GM18873 (cell line): ENCODE measurements at regions not wholly inside any gene's neighbourhood (a gene's known extent, or its start where the extent isn't known, plus 50 kb on each side); places are given as distances from the start of the nearest gene placed in this dataset.
"Not testable (repeated sequence)": the region's sequence is repeated elsewhere in the genome, so short reads cannot be mapped to it uniquely, and the experiment has no call there.

Experiments
- ATAC-seq: cut with Tn5 transposase; IDR thresholded peaks from one replicate; pipeline ENCODE4 v1.9.1; 2021; ENCODE audit warnings: mild to moderate bottlenecking, moderate library complexity, moderate number of reproducible peaks; ENCODE audit not compliant: unreplicated experiment, low FRiP score

GRCh38 chr10:2896334-2896733 is 171.0 kb upstream of the PFKP start:
- ATAC-seq = not testable (repeated sequence)

GRCh38 chr10:2895594-2896196 is 171.7 kb upstream of the PFKP start:
- no peak for ATAC-seq

DNA sequence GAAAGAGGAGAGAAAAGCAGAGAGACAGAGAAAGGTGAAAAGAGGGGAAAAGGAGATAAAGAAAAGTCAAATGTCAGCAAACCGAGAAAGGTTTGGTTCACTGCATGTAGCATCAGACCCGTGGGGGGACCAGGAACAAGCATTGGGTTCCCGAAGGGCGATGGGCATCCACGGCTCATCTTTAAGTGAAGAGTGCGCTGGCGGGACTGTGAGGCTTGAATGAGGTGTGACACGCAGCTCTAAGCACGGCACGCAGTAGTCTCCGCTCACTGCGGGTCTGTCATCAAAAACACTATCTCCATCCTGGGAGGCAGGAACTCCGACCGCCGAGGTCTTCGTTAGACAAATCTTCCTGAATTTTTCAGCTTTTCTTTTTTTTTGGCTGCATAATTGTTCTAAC is 173.4 kb upstream of the PFKP start:
- ATAC-seq = no peak

GRCh38 chr10:2893158-2893845 is 174.0 kb upstream of the PFKP start:
- no peak for ATAC-seq

- no peak for ATAC-seq
These were observed 175.6 kb upstream of the PFKP start for GRCh38 chr10:2891770-2892124.

DNA sequence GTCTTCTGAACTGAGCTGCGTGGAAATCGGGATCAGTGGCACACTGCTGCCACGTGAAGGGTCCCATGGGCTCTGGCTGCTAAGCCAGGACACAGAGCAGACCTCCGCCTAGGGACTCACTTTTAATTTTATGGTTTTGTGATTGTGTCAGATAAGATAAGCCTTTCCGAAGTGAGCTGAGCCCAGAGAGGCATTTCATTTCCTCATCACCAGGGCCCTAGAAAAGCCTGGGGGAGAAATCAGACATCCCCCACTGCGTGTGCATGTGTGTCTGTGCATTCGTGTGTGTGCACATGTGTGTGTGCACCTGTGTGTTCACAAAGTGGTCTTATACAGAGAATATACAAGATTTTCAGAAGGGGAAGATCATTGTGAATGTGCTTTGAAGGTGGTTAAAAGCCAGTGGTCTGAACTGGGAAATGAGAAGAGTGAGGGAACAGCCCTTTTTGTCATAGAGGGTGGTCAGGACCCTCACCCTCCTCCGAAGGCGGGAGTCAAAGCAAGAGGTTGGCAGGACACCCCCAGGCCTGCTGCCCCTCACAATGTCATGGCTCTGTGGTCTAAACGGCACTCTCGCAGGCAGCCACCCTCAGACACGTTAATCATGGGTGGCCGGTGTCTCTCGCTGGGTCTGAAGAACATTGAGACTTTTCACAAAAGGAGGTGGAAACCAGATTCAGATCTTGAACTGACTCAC is 176.1 kb upstream of the PFKP start:
- no peak for ATAC-seq

- no peak for ATAC-seq
These were observed 177.3 kb upstream of the PFKP start for GRCh38 chr10:2890093-2890492.

- ATAC-seq = no peak
These were observed 178.8 kb upstream of the PFKP start for GRCh38 chr10:2888403-2889004.

GRCh38 chr10:2887391-2888070 is 179.8 kb upstream of the PFKP start:
- ATAC-seq = no peak

GRCh38 chr10:2886662-2887061 is 180.7 kb upstream of the PFKP start:
- no peak for ATAC-seq

GRCh38 chr10:2885288-2886278 is 181.8 kb upstream of the PFKP start:
- no peak for ATAC-seq

DNA sequence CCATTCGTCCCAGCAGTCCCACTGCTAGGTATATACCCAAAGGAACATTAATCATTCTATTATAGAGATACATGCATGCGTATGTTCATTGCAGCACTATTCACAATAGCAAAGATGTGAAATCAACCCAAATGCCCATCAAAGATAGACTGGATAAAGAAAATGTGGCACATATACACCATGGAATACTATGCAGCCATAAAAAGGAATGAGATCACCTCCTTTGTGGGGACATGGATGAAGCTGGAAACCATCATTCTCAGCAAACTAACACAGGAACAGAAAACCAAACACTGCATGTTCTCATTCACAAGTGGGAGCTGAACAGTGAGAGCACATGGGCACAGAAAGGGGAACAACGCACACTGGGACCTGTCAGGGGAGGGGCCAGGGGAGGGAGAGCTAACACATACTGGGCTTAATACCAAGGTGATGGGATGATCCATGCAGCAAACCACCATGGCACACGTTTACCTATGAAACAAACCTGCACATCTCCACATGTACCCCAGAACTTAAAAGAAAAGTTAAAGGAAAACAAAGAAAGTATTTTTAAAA is 183.3 kb upstream of the PFKP start:
- ATAC-seq = not testable (repeated sequence)

- ATAC-seq = no peak
These were observed 184.1 kb upstream of the PFKP start for GRCh38 chr10:2883238-2883637.

- ATAC-seq = no peak
These were observed 184.7 kb upstream of the PFKP start for GRCh38 chr10:2882628-2883027.

- no peak for ATAC-seq
These were observed 185.4 kb upstream of the PFKP start for GRCh38 chr10:2881720-2882620.

- ATAC-seq = not testable (repeated sequence)
These were observed 187.3 kb upstream of the PFKP start for GRCh38 chr10:2880050-2880449.

- no peak for ATAC-seq
These were observed 188.5 kb upstream of the PFKP start for GRCh38 chr10:2878818-2879217.

DNA sequence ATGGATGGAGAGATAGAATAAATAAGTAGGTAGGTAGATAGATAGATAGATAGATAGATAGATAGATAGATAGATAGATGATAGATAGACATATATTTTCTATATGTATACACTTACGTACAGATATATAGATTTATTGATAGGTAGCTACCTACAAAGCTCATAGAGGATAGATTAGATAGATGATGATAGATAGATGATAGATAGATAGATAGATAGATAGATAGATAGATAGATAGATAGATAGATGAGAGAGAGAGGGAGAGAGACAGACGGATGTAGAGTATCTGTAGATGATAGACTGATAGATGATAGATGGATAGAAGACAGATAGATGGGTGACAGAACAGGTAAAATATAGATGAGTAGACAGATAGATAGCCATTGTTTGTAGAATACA is 191.3 kb upstream of the PFKP start:
- ATAC-seq = no peak
